ENCODE measurements at regions not wholly inside any gene's neighbourhood (a gene's known extent, or its start where the extent isn't known, plus 50 kb on each side); places are given as distances from the start of the nearest gene placed in this dataset.
"Not testable (repeated sequence)": the region's sequence is repeated elsewhere in the genome, so short reads cannot be mapped to it uniquely, and the experiment has no call there.

- DNase-seq (ENCODE audit: low read depth in 2 of 2): no peak
These were observed 519.5 kb downstream of the RWDD3 start for GRCh38 chr1:95753382-95754016.

- no peak for DNase-seq (ENCODE audit: low read depth in 2 of 2)
These were observed 520.4 kb downstream of the RWDD3 start for GRCh38 chr1:95754412-95754811.

GRCh38 chr1:95766036-95766435 lies 532.0 kb downstream of the RWDD3 start:
- DNase-seq (ENCODE audit: low read depth in 2 of 2): no peak

DNA sequence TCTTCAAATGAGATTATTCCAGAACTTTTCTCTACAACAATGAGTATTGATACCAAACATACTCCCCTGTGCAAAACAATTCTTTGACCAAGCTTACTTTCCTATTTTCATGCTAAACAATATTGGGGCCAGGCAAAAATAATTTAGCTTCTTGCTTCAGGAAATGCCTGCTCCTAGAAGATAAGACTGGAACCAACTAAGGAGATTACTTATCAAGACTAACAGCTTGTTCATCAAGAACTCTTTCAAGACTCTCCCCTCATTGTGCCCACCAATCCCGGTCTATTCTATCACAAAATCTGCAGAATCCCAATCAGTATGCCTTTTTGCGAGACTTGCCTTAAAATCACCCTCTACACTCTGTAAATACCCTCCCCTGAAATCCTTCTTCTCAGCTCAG lies 536.6 kb downstream of the RWDD3 start:
- no peak for DNase-seq (ENCODE audit: low read depth in 2 of 2)

DNA sequence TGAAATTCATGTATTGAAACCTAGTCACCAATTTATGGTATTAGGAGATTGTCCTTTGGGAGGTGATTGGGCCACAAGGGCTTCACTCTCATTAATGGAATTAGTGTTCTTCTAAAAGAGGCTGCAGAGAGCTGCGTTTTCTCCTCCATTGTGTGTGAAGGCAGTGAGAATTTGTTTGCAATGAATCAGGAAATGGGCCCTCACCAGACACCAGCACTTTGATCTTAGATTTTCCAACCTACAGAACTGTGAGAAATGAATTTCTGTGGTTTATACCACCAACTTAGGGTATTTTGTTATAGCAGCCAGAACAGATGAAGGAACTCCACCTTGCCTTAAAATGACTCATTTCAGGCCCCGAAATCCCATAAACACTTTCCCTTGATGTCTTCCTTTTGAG lies 544.2 kb downstream of the RWDD3 start:
- no peak for DNase-seq (ENCODE audit: low read depth in 2 of 2)

GRCh38 chr1:95780836-95781235 lies 546.8 kb downstream of the RWDD3 start:
- DNase-seq (ENCODE audit: low read depth in 2 of 2): no peak

DNA sequence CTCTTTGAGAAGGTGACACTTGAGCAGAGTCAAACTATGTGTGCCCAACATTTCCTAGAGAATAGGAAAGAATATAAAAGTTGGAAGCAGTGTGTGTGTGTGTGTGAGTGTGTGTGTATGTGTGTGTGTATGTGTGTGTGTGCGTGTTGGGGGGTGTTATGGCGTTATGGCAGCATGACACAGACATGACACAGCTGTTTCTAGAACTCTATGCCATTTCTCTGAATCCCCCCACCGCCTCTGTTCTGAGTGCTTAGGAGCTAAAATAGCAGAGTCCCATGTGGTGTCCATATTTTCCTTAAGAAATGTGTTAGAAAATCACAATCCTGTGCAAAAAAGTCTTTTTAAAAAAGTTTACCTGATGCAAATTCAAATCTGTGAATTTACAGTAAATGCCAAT lies 556.1 kb downstream of the RWDD3 start:
- DNase-seq (ENCODE audit: low read depth in 2 of 2): no peak

GRCh38 chr1:95793893-95794292 lies 559.9 kb downstream of the RWDD3 start:
- no peak for DNase-seq (ENCODE audit: low read depth in 2 of 2)

DNA sequence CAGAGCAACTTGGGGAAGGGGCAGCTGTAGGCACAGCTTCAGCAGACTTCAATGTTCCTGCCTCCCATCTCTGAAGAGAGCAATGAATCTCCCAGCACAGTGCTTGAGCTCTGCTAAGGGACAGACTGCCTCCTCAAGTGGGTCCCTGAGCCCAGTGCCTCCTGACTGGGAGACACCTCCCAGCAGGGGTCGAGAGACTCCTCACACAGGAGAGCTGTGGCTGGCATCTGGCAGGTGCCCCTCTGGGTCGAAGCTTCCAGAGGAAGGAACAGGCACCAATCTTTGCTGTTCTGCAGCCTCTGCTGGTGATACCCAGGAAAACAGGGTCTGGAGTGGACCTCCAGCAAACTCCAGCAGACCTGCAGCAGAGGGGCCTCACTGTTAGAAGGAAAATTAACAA lies 563.8 kb downstream of the RWDD3 start:
- DNase-seq (ENCODE audit: low read depth in 2 of 2): not testable (repeated sequence)

- no peak for DNase-seq (ENCODE audit: low read depth in 2 of 2)
These were observed 572.2 kb downstream of the RWDD3 start for GRCh38 chr1:95806171-95806570.

DNA sequence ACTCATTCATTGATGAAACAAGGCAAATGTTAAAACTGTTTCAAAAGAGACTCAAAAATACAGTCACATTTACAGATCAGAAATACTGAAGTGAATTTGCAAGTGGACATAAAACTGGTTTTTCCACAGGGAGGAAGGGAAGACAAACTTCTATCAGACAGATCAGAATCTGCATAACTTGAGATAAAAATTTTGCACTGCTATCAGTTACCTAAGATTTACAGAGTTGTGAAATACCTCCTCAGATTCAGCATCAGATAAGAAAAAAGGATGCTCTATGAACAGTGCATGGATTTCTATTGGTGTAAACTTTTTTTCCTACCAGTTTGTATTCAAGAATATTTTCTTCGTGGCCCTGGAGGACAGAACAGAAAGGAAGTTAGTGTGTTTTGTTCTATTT lies 575.4 kb downstream of the RWDD3 start:
- DNase-seq (ENCODE audit: low read depth in 2 of 2): no peak

DNA sequence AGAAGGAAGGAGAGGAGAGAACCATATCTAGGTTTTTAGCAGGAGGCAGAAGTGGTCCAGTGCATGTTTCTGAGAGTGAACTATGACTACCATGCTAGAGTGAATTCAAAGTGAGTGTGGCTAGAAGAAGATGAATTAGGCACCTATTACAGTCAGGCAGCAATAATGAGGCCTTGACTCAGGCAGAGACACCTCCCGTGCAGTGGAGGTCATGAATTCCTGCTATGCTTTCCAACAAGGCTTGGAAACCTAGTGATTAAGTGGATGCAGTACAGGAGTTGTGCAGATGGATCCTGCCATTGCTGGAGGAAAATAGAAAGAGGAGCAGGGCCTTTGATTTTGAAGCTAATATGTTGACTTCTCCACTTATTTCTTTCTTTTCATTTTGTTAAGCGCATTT lies 581.5 kb downstream of the RWDD3 start:
- no peak for DNase-seq (ENCODE audit: low read depth in 2 of 2)

DNA sequence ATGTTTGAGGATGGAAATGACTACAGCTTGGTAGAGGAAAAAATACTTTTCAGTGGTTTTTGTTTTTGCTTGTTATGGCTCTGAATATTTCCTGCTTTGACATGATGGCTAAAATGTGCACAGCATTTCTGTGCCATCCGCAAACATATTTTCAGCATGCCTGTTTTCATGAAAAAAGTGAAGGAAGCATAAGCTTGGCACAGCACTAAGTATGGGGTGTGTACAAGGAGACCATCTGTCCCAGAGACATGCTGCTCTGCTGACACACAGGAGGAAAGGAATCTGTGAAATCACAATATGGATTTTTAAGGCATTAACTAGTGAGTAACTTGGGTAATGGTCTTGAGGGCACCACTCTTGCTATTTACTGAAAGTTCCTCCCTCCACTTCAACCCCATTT lies 595.5 kb downstream of the RWDD3 start:
- no peak for DNase-seq (ENCODE audit: low read depth in 2 of 2)

DNA sequence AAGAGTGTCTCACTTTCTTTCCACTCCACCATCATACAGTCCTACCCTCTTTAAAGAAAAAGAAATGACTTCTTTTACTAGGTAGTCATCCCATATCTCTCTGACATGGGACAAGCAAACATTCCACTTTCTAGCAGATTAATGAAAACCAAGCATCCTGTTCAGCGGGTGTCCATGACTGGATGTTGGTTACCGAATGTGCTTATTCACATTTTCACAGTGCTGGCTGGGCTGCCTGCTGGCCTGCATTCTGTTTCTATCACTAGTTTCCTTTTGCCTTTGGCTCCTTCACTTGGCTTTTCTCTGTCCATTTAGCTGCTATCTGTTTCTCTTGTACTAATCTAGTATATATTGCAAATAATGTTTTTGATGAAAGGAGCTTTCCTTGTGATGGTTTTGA lies 598.4 kb downstream of the RWDD3 start:
- DNase-seq (ENCODE audit: low read depth in 2 of 2): no peak

DNA sequence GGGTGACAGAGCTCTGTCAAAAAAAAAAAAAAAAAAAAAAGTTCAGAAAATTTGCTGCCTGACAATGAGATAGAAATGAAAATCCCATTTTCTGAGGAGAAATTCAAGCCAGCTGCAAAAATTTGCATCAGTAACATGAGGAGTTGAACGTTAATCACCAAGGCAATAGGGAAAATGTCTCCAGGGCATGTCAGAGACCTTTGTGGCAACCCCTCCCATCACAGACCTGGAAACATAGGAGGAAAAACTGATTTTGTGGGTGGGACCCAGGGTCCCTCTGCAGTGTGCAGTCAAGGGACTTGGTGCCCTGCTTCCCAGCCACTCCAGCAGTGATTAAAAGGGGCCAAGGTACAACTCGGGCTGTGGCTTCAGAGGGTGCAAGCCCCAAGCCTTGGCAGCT lies 615.4 kb downstream of the RWDD3 start:
- DNase-seq (ENCODE audit: low read depth in 2 of 2): no peak

- no peak for DNase-seq (ENCODE audit: low read depth in 2 of 2)
These were observed 616.2 kb downstream of the RWDD3 start for GRCh38 chr1:95850165-95850649.

- no peak for DNase-seq (ENCODE audit: low read depth in 2 of 2)
These were observed 616.8 kb downstream of the RWDD3 start for GRCh38 chr1:95850763-95851162.

DNA sequence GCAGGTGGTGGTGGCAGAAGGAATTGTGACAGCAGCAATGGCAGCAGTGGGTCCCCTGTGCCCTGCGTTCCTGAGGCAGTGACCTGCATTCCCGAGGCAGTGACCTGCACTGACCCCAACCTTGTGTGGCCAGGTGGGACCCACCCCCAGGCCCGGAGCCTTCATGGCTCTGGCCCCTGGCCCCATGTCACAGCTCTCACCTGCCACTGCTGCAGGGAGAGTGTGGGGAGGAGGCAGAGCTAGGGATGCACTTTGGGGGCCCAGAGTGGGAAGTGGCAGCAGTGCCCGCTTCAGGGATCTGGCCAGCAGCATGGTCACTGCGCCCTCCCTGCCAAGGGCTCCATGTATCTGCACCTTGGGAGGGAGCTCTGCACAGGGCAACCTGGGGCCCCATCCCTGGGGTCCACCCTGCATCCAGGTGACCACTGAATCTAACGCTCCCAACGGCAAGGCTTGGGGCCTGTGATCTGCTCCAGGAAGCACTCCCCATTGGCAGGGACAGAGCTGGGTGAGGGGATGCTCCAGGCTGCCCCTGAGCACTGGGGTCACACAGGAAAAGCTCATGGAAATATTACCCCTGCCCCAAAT lies 618.6 kb downstream of the RWDD3 start:
- no peak for DNase-seq (ENCODE audit: low read depth in 2 of 2)

- no peak for DNase-seq (ENCODE audit: low read depth in 2 of 2)
These were observed 620.4 kb downstream of the RWDD3 start for GRCh38 chr1:95854457-95854856.

- no peak for DNase-seq (ENCODE audit: low read depth in 2 of 2)
These were observed 629.1 kb downstream of the RWDD3 start for GRCh38 chr1:95863086-95863485.

DNA sequence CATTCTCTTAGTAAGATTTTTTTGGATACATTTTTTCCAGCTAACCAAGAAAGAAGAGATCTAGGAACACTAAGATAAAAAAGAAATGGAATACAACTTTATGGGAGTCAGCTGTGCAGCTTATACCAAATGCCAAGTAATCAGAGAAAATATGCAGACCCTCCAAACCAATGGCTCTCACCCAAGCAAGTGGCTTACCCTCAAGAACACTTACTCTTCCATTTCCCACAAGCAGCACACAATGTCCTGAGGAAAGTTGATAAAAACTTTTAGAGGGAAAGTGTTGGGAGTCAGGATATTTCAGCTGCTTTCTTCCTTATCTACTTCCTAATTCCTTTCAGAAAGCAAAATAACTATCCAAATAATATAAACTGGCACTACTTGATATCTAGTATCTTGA lies 631.8 kb downstream of the RWDD3 start:
- no peak for DNase-seq (ENCODE audit: low read depth in 2 of 2)

GRCh38 chr1:95876276-95876675 lies 642.3 kb downstream of the RWDD3 start:
- no peak for DNase-seq (ENCODE audit: low read depth in 2 of 2)

- DNase-seq (ENCODE audit: low read depth in 2 of 2): no peak
These were observed 645.6 kb downstream of the RWDD3 start for GRCh38 chr1:95879498-95880050.

Data from stimulated activated CD8-positive, alpha-beta memory T cell treated with anti-CD3 and anti-CD28 coated beads, Interleukin-15, amount 100 ng/mL, for 48 hours (primary cell).